Bronchial epithelial cell (primary cell): ENCODE measurements at regions not wholly inside any gene's neighbourhood (a gene's known extent, or its start where the extent isn't known, plus 50 kb on each side); places are given as distances from the start of the nearest gene placed in this dataset.
"Not testable (repeated sequence)": the region's sequence is repeated elsewhere in the genome, so short reads cannot be mapped to it uniquely, and the experiment has no call there.

Source experiments
- DNase-seq: peaks from one replicate; pipeline ENCODE4 v3.0.0-alpha.2; 2010; ENCODE audit warnings: low read depth
- FAIRE-seq: peaks from 2 replicates; lab custom pipeline; 2011; peaks lifted over from hg19 to GRCh38; lab: Jason Lieb, UNC
- H3K27me3 ChIP-seq: 2 replicates; pipeline ENCODE4 v1.5.1; 2011; ENCODE audit warnings: low read length; ENCODE audit not compliant: control insufficient read depth, insufficient read depth
- H3K36me3 ChIP-seq: 2 replicates; pipeline ENCODE4 v1.5.1; 2011; ENCODE audit warnings: low read length; ENCODE audit not compliant: control insufficient read depth, insufficient read depth
- H3K4me3 ChIP-seq: 2 replicates; pipeline ENCODE4 v1.5.1; 2011; ENCODE audit warnings: mild to moderate bottlenecking, low read depth, low read length, control low read depth
- CTCF ChIP-seq: IDR thresholded peaks from 2 replicates; pipeline ENCODE4 v1.5.1; 2011; ENCODE audit warnings: mild to moderate bottlenecking, moderate library complexity, low read length, control low read depth, inconsistent platforms; ENCODE audit not compliant: insufficient read depth, severe bottlenecking

- no peak for DNase-seq
- no peak for TF ChIP-seq CTCF
- Histone ChIP-seq H3K27me3 (no peaks in the 10 kb centered on the region), H3K36me3 (no peaks in the 10 kb centered on the region), H3K4me3 (no peak overlapping the region)
- FAIRE-seq: no peak
These were observed 554.3 kb upstream of the MIS18BP1 start for GRCh38 chr14:45807178-45807899.

- no peak for DNase-seq
- Histone ChIP-seq H3K36me3 (no peaks in the 10 kb centered on the region), H3K27me3 (no peaks in the 10 kb centered on the region), H3K4me3 (no peak overlapping the region)
- no peak for TF ChIP-seq CTCF
- FAIRE-seq: no peak
These were observed 546.5 kb upstream of the MIS18BP1 start for GRCh38 chr14:45799511-45799910.

- no peaks in the 10 kb centered on the region for H3K36me3 ChIP-seq
- no peaks in the 10 kb centered on the region for H3K27me3 ChIP-seq
- no peak for TF ChIP-seq CTCF
- DNase-seq (peak; percentile 11), FAIRE-seq (no peak)
- no peak overlapping the region for H3K4me3 ChIP-seq
These were observed 545.7 kb upstream of the MIS18BP1 start for GRCh38 chr14:45798659-45799058.

GRCh38 chr14:45796006-45796405 is 543.0 kb upstream of the MIS18BP1 start:
- H3K36me3 ChIP-seq, DNase-seq, H3K4me3 ChIP-seq, H3K27me3 ChIP-seq, FAIRE-seq: not testable (repeated sequence)

GRCh38 chr14:45793081-45793480 is 540.1 kb upstream of the MIS18BP1 start:
- DNase-seq: peak; percentile 66
- FAIRE-seq: peak; percentile 58
- TF ChIP-seq CTCF: no peak
- H3K27me3 ChIP-seq: no peaks in the 10 kb centered on the region
- H3K4me3 ChIP-seq: no peak overlapping the region
- no peaks in the 10 kb centered on the region for H3K36me3 ChIP-seq

- no peak for TF ChIP-seq CTCF
- H3K36me3 ChIP-seq: no peaks in the 10 kb centered on the region
- H3K27me3 ChIP-seq: no peaks in the 10 kb centered on the region
- FAIRE-seq (no peak), DNase-seq (no peak)
- H3K4me3 ChIP-seq: no peak overlapping the region
These were observed 537.3 kb upstream of the MIS18BP1 start for GRCh38 chr14:45790293-45790692.
